ENCODE measurements at regions not wholly inside any gene's neighbourhood (a gene's known extent, or its start where the extent isn't known, plus 50 kb on each side); places are given as distances from the start of the nearest gene placed in this dataset.

DNA sequence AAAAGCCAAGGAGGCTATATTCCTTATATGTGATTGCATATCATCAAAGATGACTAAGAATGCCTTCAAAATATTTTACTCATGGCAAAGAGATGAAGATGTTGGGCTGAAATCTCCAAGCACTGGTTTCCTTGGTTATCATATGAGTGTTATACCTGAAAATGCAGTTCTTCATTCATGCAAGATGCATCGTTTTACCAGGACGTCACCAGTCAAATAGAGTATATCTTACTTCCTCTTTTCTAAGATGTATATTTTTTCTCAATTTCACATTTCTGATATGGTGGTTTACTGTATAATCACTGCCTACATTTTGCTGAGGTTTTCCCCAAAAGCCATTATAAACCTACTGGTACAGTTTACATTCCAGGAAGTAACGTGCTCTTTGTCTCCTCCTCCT, 1085.7 kb downstream of the NCAM2 start:
- Histone ChIP-seq H3K27me3 (ENCODE audit: control insufficient read depth in 2 of 2, insufficient read depth in 2 of 2, low read length in 2 of 2) (no peaks in the 10 kb centered on the region), H3K9ac (ENCODE audit: insufficient read depth, low read length, poor library complexity, severe bottlenecking) (no peak overlapping the region), H3K4me2 (replicated peaks; ENCODE audit: extremely low read depth, low read length, poor library complexity, severe bottlenecking) (no peak overlapping the region), H3K4me1 (ENCODE audit: control insufficient read depth in 1 of 2, insufficient read depth in 2 of 2, low read length in 2 of 2) (no peaks in the 10 kb centered on the region), H3K79me2 (ENCODE audit: insufficient read depth, low read length) (no peaks in the 10 kb centered on the region), H3K36me3 (replicated peaks in 1 of 2; ENCODE audit: control insufficient read depth in 1 of 2, insufficient read depth in 2 of 2, low read length in 2 of 2) (no peaks in the 10 kb centered on the region), H3K27ac (ENCODE audit: low read depth in 1 of 2, low read length in 2 of 2) (no peak overlapping the region), H3K9me3 (replicated peaks in 1 of 2; ENCODE audit: control insufficient read depth in 1 of 2, insufficient read depth in 1 of 2, low read length in 2 of 2) (peaks cover 10 to 32% of the 10 kb centered on the region in 2 donors), H3K4me3 (replicated peaks in 1 of 3; ENCODE audit: low read depth in 2 of 3, low read length in 3 of 3) (no peak overlapping the region), H4K20me1 (ENCODE audit: insufficient read depth, low read length) (no peaks in the 10 kb centered on the region), H2AFZ (ENCODE audit: insufficient read depth, low read depth, low read length, poor library complexity, severe bottlenecking) (no peak overlapping the region)
- no peak for DNase-seq
- peaks cover 0 to 6% (median 4%) of the 10 kb centered on the region in 7 donors for H3K9me3 Mint-ChIP-seq
- WGBS (ENCODE audit: insufficient coverage): 100% methylated on average over 1 of the region's 3 CpGs
- H3K36me3 Mint-ChIP-seq: no peaks in the 10 kb centered on the region
- TF ChIP-seq, protein P1, sequence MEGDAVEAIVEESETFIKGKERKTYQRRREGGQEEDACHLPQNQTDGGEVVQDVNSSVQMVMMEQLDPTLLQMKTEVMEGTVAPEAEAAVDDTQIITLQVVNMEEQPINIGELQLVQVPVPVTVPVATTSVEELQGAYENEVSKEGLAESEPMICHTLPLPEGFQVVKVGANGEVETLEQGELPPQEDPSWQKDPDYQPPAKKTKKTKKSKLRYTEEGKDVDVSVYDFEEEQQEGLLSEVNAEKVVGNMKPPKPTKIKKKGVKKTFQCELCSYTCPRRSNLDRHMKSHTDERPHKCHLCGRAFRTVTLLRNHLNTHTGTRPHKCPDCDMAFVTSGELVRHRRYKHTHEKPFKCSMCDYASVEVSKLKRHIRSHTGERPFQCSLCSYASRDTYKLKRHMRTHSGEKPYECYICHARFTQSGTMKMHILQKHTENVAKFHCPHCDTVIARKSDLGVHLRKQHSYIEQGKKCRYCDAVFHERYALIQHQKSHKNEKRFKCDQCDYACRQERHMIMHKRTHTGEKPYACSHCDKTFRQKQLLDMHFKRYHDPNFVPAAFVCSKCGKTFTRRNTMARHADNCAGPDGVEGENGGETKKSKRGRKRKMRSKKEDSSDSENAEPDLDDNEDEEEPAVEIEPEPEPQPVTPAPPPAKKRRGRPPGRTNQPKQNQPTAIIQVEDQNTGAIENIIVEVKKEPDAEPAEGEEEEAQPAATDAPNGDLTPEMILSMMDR (IDR thresholded peaks at IDR 0.05): no peak
- peak overlapping the region in 1 of 7 donors; percentile 63 for H3K27ac Mint-ChIP-seq
- intact Hi-C loops (cut with micrococcal nuclease): no loop called here
- no peaks in the 10 kb centered on the region for H3K4me1 Mint-ChIP-seq
- H3K27me3 Mint-ChIP-seq (ENCODE audit: low read depth in 3 of 3): no peaks in the 10 kb centered on the region
- H3K4me3 Mint-ChIP-seq: no peak overlapping the region

DNA sequence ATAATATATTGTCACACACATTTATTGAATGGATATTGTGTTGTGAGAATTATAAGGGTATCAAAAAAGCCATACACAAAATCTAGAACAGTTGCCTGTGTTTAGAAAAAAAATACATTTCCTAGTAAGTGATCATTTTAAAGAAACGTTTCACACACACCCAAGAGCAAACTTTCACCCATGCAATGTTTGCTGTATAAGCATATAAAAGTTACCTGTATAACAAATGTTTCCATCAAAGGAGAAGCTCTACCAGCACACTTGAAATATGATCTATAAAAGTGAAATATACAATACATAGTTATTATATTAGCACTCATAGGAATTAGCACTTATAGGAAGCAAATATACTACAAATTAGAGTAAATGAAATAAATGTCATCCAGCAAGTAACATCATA, 1098.1 kb downstream of the NCAM2 start:
- H3K36me3 Mint-ChIP-seq: no peaks in the 10 kb centered on the region
- H3K9me3 Mint-ChIP-seq: peaks cover 0 to 8% (median 3%) of the 10 kb centered on the region in 7 donors
- no CpG with 5 or more reads among the region's 1 CpG for WGBS (ENCODE audit: insufficient coverage)
- no peaks in the 10 kb centered on the region for H3K4me1 ChIP-seq (ENCODE audit: control insufficient read depth in 1 of 2, insufficient read depth in 2 of 2, low read length in 2 of 2)
- TF ChIP-seq, protein P1 (IDR thresholded peaks at IDR 0.05): no peak
- no peaks in the 10 kb centered on the region for H3K27me3 Mint-ChIP-seq (ENCODE audit: low read depth in 3 of 3)
- intact Hi-C loops (cut with micrococcal nuclease): no loop called here
- no peaks in the 10 kb centered on the region for H3K36me3 ChIP-seq (replicated peaks in 1 of 2; ENCODE audit: control insufficient read depth in 1 of 2, insufficient read depth in 2 of 2, low read length in 2 of 2)
- no peak overlapping the region for H3K4me3 Mint-ChIP-seq
- no peak overlapping the region for H3K9ac ChIP-seq (ENCODE audit: insufficient read depth, low read length, poor library complexity, severe bottlenecking)
- no peak overlapping the region for H2AFZ ChIP-seq (ENCODE audit: insufficient read depth, low read depth, low read length, poor library complexity, severe bottlenecking)
- H4K20me1 ChIP-seq (ENCODE audit: insufficient read depth, low read length): no peaks in the 10 kb centered on the region
- no peak overlapping the region for H3K4me3 ChIP-seq (replicated peaks in 1 of 3; ENCODE audit: low read depth in 2 of 3, low read length in 3 of 3)
- no peaks in the 10 kb centered on the region for H3K27me3 ChIP-seq (ENCODE audit: control insufficient read depth in 2 of 2, insufficient read depth in 2 of 2, low read length in 2 of 2)
- H3K27ac ChIP-seq (ENCODE audit: low read depth in 1 of 2, low read length in 2 of 2): no peak overlapping the region
- H3K79me2 ChIP-seq (ENCODE audit: insufficient read depth, low read length): no peaks in the 10 kb centered on the region
- DNase-seq: no peak
- H3K27ac Mint-ChIP-seq: no peak overlapping the region
- H3K4me1 Mint-ChIP-seq: no peaks in the 10 kb centered on the region
- H3K4me2 ChIP-seq (replicated peaks; ENCODE audit: extremely low read depth, low read length, poor library complexity, severe bottlenecking): no peak overlapping the region
- peaks cover 14 to 17% of the 10 kb centered on the region in 2 donors for H3K9me3 ChIP-seq (replicated peaks in 1 of 2; ENCODE audit: control insufficient read depth in 1 of 2, insufficient read depth in 1 of 2, low read length in 2 of 2)
